Omental fat pad (tissue), 3 donors: ENCODE measurements at regions not wholly inside any gene's neighbourhood (a gene's known extent, or its start where the extent isn't known, plus 50 kb on each side); places are given as distances from the start of the nearest gene placed in this dataset.
"Not testable (repeated sequence)": the region's sequence is repeated elsewhere in the genome, so short reads cannot be mapped to it uniquely, and the experiment has no call there.

Experiments
- ATAC-seq: fragments of 150-250 bp; one replicate; pipeline ENCODE4 v1.9.1; 2016; ENCODE audit warnings: mild to moderate bottlenecking, moderate library complexity; ENCODE audit not compliant: low FRiP score
- DNase-seq: peaks from one replicate; pipeline ENCODE4 v3.0.0-alpha.2; 2019; ENCODE audit warnings: low spot score
- TF ChIP-seq, protein P1 (sequence below), 3 donors: fragments of 450-650 bp; IDR thresholded peaks; one replicate each; pipeline ENCODE4 v1.5.1; 2016 to 2017; ENCODE audit warnings: antibody characterized with exemption in 3 of 3, mild to moderate bottlenecking in 3 of 3, moderate library complexity in 2 of 3

DNA sequence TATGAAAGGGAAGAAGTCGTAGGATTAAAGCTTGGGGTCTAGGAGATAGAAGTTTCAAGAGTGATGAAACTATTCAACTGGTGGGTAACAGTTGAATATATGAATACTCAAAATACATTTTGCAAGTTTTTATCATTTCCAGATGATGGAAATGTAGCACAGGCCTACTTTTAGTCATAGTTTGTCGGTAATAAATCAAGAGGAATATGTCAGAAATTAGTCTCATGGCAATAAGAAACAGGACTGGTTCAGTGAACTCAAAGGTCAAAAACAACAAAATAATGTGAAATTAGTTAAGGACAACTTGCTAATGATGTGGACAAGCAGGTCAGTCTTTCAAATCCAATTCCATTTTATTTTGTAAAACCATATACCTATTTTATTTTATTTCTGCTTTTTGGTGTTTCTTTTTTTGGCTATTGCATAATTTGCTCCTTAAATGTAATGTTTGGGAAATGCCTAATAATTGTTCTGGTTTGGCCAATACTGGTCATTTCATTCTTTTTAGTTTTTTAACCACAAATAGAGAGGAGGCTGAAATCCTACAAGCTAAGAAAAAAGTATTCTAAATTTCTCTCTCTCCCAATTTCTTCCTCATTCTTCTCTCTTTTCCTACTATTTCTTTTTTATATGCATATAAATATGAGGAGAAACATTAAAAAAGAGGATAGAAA is 195.2 kb upstream of the ARHGEF26 start:
- TF ChIP-seq, protein P1, sequence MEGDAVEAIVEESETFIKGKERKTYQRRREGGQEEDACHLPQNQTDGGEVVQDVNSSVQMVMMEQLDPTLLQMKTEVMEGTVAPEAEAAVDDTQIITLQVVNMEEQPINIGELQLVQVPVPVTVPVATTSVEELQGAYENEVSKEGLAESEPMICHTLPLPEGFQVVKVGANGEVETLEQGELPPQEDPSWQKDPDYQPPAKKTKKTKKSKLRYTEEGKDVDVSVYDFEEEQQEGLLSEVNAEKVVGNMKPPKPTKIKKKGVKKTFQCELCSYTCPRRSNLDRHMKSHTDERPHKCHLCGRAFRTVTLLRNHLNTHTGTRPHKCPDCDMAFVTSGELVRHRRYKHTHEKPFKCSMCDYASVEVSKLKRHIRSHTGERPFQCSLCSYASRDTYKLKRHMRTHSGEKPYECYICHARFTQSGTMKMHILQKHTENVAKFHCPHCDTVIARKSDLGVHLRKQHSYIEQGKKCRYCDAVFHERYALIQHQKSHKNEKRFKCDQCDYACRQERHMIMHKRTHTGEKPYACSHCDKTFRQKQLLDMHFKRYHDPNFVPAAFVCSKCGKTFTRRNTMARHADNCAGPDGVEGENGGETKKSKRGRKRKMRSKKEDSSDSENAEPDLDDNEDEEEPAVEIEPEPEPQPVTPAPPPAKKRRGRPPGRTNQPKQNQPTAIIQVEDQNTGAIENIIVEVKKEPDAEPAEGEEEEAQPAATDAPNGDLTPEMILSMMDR (IDR thresholded peaks at IDR 0.05), result no peak
- no peak for DNase-seq
- peak; percentile 38 for ATAC-seq

DNA sequence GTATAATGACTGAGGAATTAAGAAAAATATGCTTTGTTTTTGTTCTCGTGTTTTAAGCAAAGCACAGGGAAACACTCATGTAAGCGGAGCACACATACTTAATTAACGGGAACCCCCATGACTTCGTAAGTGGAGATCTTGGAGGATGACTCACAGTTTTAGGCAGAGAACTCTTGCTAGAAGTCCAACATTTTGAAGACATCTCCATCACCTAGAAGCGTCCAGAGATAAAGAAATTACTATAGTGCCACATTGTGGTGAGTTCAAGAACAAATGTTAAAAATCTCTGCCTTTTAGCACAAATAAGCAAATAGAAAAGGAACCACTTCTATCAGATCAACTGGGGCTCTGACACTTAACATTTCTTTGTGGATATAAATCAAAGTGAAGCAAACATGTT is 194.1 kb upstream of the ARHGEF26 start:
- TF ChIP-seq, protein P1 (IDR thresholded peaks at IDR 0.05), result no peak
- DNase-seq, result no peak
- peak; percentile 96 for ATAC-seq

GRCh38 chr3:153928851-153929250 is 192.3 kb upstream of the ARHGEF26 start:
- no peak for ATAC-seq
- TF ChIP-seq, protein P1 (IDR thresholded peaks at IDR 0.05), result no peak
- DNase-seq, result no peak

DNA sequence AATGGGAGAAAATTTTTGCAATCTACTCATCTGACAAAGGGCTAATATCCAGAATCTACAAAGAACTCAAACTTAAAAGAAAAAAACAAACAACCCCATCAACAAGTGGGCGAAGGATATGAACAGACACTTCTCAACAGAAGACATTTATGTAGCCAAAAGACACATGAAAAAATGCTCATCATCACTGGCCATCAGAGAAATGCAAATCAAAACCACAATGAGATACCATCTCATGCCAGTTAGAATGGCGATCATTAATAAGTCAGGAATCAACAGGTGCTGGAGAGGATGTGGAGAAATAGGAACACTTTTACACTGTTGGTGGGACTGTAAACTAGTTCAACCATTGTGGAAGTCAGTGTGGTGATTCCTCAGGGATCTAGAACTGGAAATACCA is 187.7 kb upstream of the ARHGEF26 start:
- not testable (repeated sequence) for DNase-seq, ATAC-seq

DNA sequence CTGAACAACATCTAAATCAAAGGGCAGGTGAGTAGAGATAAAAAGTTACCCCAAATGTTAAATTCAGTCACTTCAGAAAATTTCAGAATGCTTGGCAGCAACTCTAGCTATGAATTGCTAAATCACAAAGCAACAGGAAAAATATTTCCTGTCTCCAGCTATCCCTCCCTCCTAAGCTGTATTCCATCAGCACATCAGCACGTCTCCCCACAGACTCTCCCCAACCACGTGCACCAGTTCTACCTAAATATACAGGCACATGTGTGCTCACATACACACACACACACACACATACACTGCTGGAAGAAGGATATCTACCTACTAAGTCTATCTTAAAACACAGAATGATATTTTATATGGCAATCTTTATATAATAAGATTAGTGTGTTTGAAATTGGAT is 177.1 kb upstream of the ARHGEF26 start:
- DNase-seq (no peak), ATAC-seq (peak; percentile 51)
- TF ChIP-seq, protein P1 (IDR thresholded peaks at IDR 0.05), result no peak

DNA sequence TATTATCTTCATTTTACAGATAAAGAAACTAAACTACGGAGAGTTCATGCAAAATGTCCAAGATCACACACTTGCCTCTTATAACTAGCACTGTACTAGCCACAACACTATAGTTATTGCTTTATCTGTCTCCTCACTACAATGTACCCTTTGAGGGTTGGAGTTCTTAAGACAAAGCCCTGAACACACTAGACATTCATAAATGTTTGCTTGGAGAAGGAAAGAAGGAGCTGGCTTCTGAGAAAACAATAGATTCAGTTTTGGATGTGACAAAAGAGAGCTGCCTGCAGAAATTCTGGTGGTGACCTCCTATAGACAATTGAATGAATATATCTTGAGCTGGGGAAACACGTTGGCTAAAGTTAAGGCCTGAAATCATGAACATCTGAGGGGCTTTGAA is 169.9 kb upstream of the ARHGEF26 start:
- DNase-seq (no peak), ATAC-seq (no peak)
- TF ChIP-seq, protein P1 (IDR thresholded peaks at IDR 0.05), result no peak

DNA sequence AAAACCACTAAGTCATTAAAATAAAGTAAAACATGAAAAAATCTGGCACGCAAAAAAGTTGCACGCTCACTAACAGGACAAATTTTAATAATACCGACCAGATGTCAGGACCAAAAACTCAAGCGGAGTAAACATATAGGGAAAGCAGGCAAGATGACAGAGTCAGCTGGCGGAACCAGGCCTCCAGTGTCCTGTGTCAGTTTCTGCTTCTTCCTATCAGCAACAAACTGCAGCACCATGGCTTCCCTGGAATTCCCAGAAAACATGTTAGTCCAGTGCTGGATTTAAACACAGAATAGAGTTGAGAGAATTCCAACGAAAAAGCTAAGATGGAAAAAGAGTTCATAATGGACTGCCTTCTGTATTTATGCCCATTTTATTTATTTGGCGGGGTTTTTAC is 169.1 kb upstream of the ARHGEF26 start:
- TF ChIP-seq, protein P1 (IDR thresholded peaks at IDR 0.05), result no peak
- DNase-seq, result no peak
- ATAC-seq, result no peak
